Naive thymus-derived CD8-positive, alpha-beta T cell (primary cell): ENCODE measurements at regions not wholly inside any gene's neighbourhood (a gene's known extent, or its start where the extent isn't known, plus 50 kb on each side); places are given as distances from the start of the nearest gene placed in this dataset.

Source experiments
- ATAC-seq, 2 donors: fragments of 150-1000 bp; cut with Tn5 transposase in 1 of 2; sonication (Bioruptor Pico), chemical (Tn5 transposase) in 1 of 2; 1 replicate in 1 of 2; 2 replicates in 1 of 2; pipeline ENCODE4 v1.10.0; 2021; ENCODE audit warnings: mild to moderate bottlenecking in 2 of 2, moderate library complexity in 2 of 2
- POLR2A ChIA-PET: fragments of 350-600 bp; sonication (Branson Sonifier 250); formaldehyde crosslinking; loops from one replicate; lab custom pipeline; 2021; ENCODE audit warnings: antibody characterized with exemption; lab: Charles Lee
- DNase-seq, 10 donors: peaks; one replicate each; pipeline versions ENCODE4 v3.0.0 to v3.0.0-alpha.2; 2020 to 2022
- H3K27ac Mint-ChIP-seq, 10 donors: one replicate each; pipeline ENCODE4 v1.8.0; 2020 to 2022; ENCODE audit warnings: mild to moderate bottlenecking in 10 of 10, mixed read lengths in 10 of 10, moderate library complexity in 4 of 10, inconsistent platforms in 1 of 10
- H3K27me3 Mint-ChIP-seq, 5 donors: one replicate each; pipeline ENCODE4 v1.8.0; 2021 to 2022; ENCODE audit warnings: mixed read lengths in 5 of 5
- H3K36me3 Mint-ChIP-seq, 3 donors: one replicate each; pipeline ENCODE4 v1.8.0; 2020 to 2022; ENCODE audit warnings: mixed read lengths in 3 of 3, mild to moderate bottlenecking in 2 of 3, inconsistent platforms in 1 of 3
- H3K4me1 Mint-ChIP-seq, 4 donors: one replicate each; pipeline ENCODE4 v1.8.0; 2021 to 2022; ENCODE audit warnings: mixed read lengths in 4 of 4
- H3K4me3 Mint-ChIP-seq, 10 donors: one replicate each; pipeline ENCODE4 v1.8.0; 2020 to 2022; ENCODE audit warnings: mild to moderate bottlenecking in 10 of 10, mixed read lengths in 10 of 10, moderate library complexity in 6 of 10, inconsistent platforms in 1 of 10
- H3K9me3 Mint-ChIP-seq, 9 donors: one replicate each; pipeline ENCODE4 v1.8.0; 2020 to 2022; ENCODE audit warnings: mixed read lengths in 9 of 9, mild to moderate bottlenecking in 3 of 9, inconsistent platforms in 1 of 9, moderate library complexity in 1 of 9

- H3K27me3 Mint-ChIP-seq, result peaks cover 0 to 3% (median 0%) of the 10 kb centered on the region in 5 donors
- POLR2A ChIA-PET, result no interaction called here
- H3K36me3 Mint-ChIP-seq, result no peaks in the 10 kb centered on the region
- ATAC-seq, result no peak
- H3K4me1 Mint-ChIP-seq, result no peaks in the 10 kb centered on the region
- H3K4me3 Mint-ChIP-seq, result no peak overlapping the region
- H3K9me3 Mint-ChIP-seq, result no peaks in the 10 kb centered on the region
- no peak for DNase-seq
- H3K27ac Mint-ChIP-seq, result no peak overlapping the region
Observed at GRCh38 chr3:152047465-152047864, 174.0 kb downstream of the SUCNR1 start.

- DNase-seq (no peak), ATAC-seq (no peak)
- Mint-ChIP-seq H3K4me1 (no peaks in the 10 kb centered on the region), H3K27ac (no peak overlapping the region), H3K36me3 (no peaks in the 10 kb centered on the region), H3K27me3 (peaks cover 0 to 3% (median 0%) of the 10 kb centered on the region in 5 donors), H3K4me3 (no peak overlapping the region), H3K9me3 (no peaks in the 10 kb centered on the region)
- POLR2A ChIA-PET, result no interaction called here
Observed at GRCh38 chr3:152048831-152049230, 175.4 kb downstream of the SUCNR1 start.

- POLR2A ChIA-PET, result no interaction called here
- no peak overlapping the region for H3K27ac Mint-ChIP-seq
- no peaks in the 10 kb centered on the region for H3K4me1 Mint-ChIP-seq
- H3K9me3 Mint-ChIP-seq, result no peaks in the 10 kb centered on the region
- DNase-seq (no peak), ATAC-seq (no peak)
- no peaks in the 10 kb centered on the region for H3K27me3 Mint-ChIP-seq
- no peaks in the 10 kb centered on the region for H3K36me3 Mint-ChIP-seq
- no peak overlapping the region for H3K4me3 Mint-ChIP-seq
Observed at GRCh38 chr3:152050903-152051302, 177.5 kb downstream of the SUCNR1 start.

- DNase-seq (no peak), ATAC-seq (no peak)
- Mint-ChIP-seq H3K36me3 (no peaks in the 10 kb centered on the region), H3K9me3 (no peaks in the 10 kb centered on the region), H3K27me3 (no peaks in the 10 kb centered on the region), H3K27ac (no peak overlapping the region), H3K4me3 (no peak overlapping the region), H3K4me1 (no peaks in the 10 kb centered on the region)
- POLR2A ChIA-PET, result no interaction called here
Observed at GRCh38 chr3:152051501-152052404, 178.3 kb downstream of the SUCNR1 start.

GRCh38 chr3:152053866-152054265, 180.4 kb downstream of the SUCNR1 start:
- Mint-ChIP-seq H3K4me3 (no peak overlapping the region), H3K9me3 (no peaks in the 10 kb centered on the region), H3K27ac (no peak overlapping the region), H3K4me1 (no peaks in the 10 kb centered on the region), H3K36me3 (no peaks in the 10 kb centered on the region), H3K27me3 (peaks cover 0 to 1% (median 0%) of the 10 kb centered on the region in 5 donors)
- ATAC-seq (no peak), DNase-seq (no peak)
- POLR2A ChIA-PET, result no interaction called here

GRCh38 chr3:152054315-152054714, 180.9 kb downstream of the SUCNR1 start:
- H3K27ac Mint-ChIP-seq, result no peak overlapping the region
- no peaks in the 10 kb centered on the region for H3K9me3 Mint-ChIP-seq
- POLR2A ChIA-PET, result no interaction called here
- H3K27me3 Mint-ChIP-seq, result peaks cover 0 to 1% (median 0%) of the 10 kb centered on the region in 5 donors
- H3K4me1 Mint-ChIP-seq, result no peaks in the 10 kb centered on the region
- ATAC-seq (no peak), DNase-seq (no peak)
- no peaks in the 10 kb centered on the region for H3K36me3 Mint-ChIP-seq
- no peak overlapping the region for H3K4me3 Mint-ChIP-seq

- no peaks in the 10 kb centered on the region for H3K36me3 Mint-ChIP-seq
- H3K9me3 Mint-ChIP-seq, result no peaks in the 10 kb centered on the region
- ATAC-seq (no peak), DNase-seq (no peak)
- peaks cover 0 to 1% (median 0%) of the 10 kb centered on the region in 5 donors for H3K27me3 Mint-ChIP-seq
- H3K4me1 Mint-ChIP-seq, result peaks cover 0 to under 1% (median 0%) of the 10 kb centered on the region in 4 donors
- H3K4me3 Mint-ChIP-seq, result no peak overlapping the region
- POLR2A ChIA-PET, result no interaction called here
- no peak overlapping the region for H3K27ac Mint-ChIP-seq
Observed at GRCh38 chr3:152056073-152056472, 182.6 kb downstream of the SUCNR1 start.

- H3K4me3 Mint-ChIP-seq, result no peak overlapping the region
- DNase-seq (no peak), ATAC-seq (no peak)
- POLR2A ChIA-PET, result no interaction called here
- peaks cover 0 to 1% (median 0%) of the 10 kb centered on the region in 5 donors for H3K27me3 Mint-ChIP-seq
- no peaks in the 10 kb centered on the region for H3K36me3 Mint-ChIP-seq
- H3K27ac Mint-ChIP-seq, result no peak overlapping the region
- H3K9me3 Mint-ChIP-seq, result no peaks in the 10 kb centered on the region
- H3K4me1 Mint-ChIP-seq, result peaks cover 0 to 1% (median 0%) of the 10 kb centered on the region in 4 donors
Observed at GRCh38 chr3:152056481-152056880, 183.0 kb downstream of the SUCNR1 start.

GRCh38 chr3:152056987-152057386, 183.5 kb downstream of the SUCNR1 start:
- POLR2A ChIA-PET, result no interaction called here
- H3K4me3 Mint-ChIP-seq, result no peak overlapping the region
- no peaks in the 10 kb centered on the region for H3K36me3 Mint-ChIP-seq
- ATAC-seq (no peak), DNase-seq (no peak)
- no peaks in the 10 kb centered on the region for H3K9me3 Mint-ChIP-seq
- H3K27ac Mint-ChIP-seq, result no peak overlapping the region
- peaks cover 0 to 1% (median 0%) of the 10 kb centered on the region in 4 donors for H3K4me1 Mint-ChIP-seq
- peaks cover 0 to 1% (median 0%) of the 10 kb centered on the region in 5 donors for H3K27me3 Mint-ChIP-seq

- ATAC-seq, result no peak
- no peak for DNase-seq
- H3K9me3 Mint-ChIP-seq, result no peaks in the 10 kb centered on the region
- H3K27me3 Mint-ChIP-seq, result peaks cover 0 to 1% (median 0%) of the 10 kb centered on the region in 5 donors
- no peak overlapping the region for H3K27ac Mint-ChIP-seq
- H3K4me3 Mint-ChIP-seq, result no peak overlapping the region
- POLR2A ChIA-PET, result no interaction called here
- H3K36me3 Mint-ChIP-seq, result no peaks in the 10 kb centered on the region
- H3K4me1 Mint-ChIP-seq, result peaks cover 0 to 1% (median 0%) of the 10 kb centered on the region in 4 donors
Observed at GRCh38 chr3:152058856-152059255, 185.4 kb downstream of the SUCNR1 start.

- Mint-ChIP-seq H3K36me3 (no peaks in the 10 kb centered on the region), H3K27ac (no peak overlapping the region), H3K9me3 (no peaks in the 10 kb centered on the region), H3K4me3 (no peak overlapping the region), H3K4me1 (peaks cover 0 to 1% (median 0%) of the 10 kb centered on the region in 4 donors), H3K27me3 (peaks cover 0 to 1% (median 0%) of the 10 kb centered on the region in 5 donors)
- POLR2A ChIA-PET, result no interaction called here
- DNase-seq (no peak), ATAC-seq (no peak)
Observed at GRCh38 chr3:152060701-152061100, 187.3 kb downstream of the SUCNR1 start.

- ATAC-seq, result no peak
- Mint-ChIP-seq H3K4me1 (peaks cover 0 to 1% (median 0%) of the 10 kb centered on the region in 4 donors), H3K36me3 (no peaks in the 10 kb centered on the region), H3K27me3 (peaks cover 0 to 1% (median 0%) of the 10 kb centered on the region in 5 donors), H3K4me3 (no peak overlapping the region), H3K9me3 (no peaks in the 10 kb centered on the region), H3K27ac (no peak overlapping the region)
- POLR2A ChIA-PET, result no interaction called here
- DNase-seq, result no peak
Observed at GRCh38 chr3:152061296-152061695, 187.9 kb downstream of the SUCNR1 start.

- POLR2A ChIA-PET, result interaction anchor here (0.7 kb wide), 1 partner anchor 791 kb away, joined by 7 read pairs; no protein-coding TSS in a partner anchor
- peaks cover 0 to 5% (median 0%) of the 10 kb centered on the region in 3 donors for H3K36me3 Mint-ChIP-seq
- no peak for DNase-seq
- no peak for ATAC-seq
- peaks cover 0 to 2% (median 0%) of the 10 kb centered on the region in 5 donors for H3K27me3 Mint-ChIP-seq
- no peak overlapping the region for H3K4me3 Mint-ChIP-seq
- peaks cover 0 to 4% (median 0%) of the 10 kb centered on the region in 9 donors for H3K9me3 Mint-ChIP-seq
- no peak overlapping the region for H3K27ac Mint-ChIP-seq
- no peaks in the 10 kb centered on the region for H3K4me1 Mint-ChIP-seq
Observed at GRCh38 chr3:152069871-152070270, 196.4 kb downstream of the SUCNR1 start.
